Liver (tissue), 3 donors: ENCODE measurements at regions not wholly inside any gene's neighbourhood (a gene's known extent, or its start where the extent isn't known, plus 50 kb on each side); places are given as distances from the start of the nearest gene placed in this dataset.

Experiments used
- CTCF ChIP-seq: fragments of 150-350 bp; IDR thresholded peaks from 2 replicates; pipeline ENCODE4 v1.5.1; 2017; ENCODE audit warnings: improper control_type of control experiment, low read depth, low read length; ENCODE audit not compliant: missing input control
- FOXA1 ChIP-seq: IDR thresholded peaks from 2 replicates; pipeline ENCODE4 v1.6.1; 2016; ENCODE audit warnings: antibody characterized with exemption
- GABPA ChIP-seq, 2 donors: IDR thresholded peaks in 1 of 2; conservative IDR thresholded peaks in 1 of 2; 2 replicates each; pipeline ENCODE4 v1.6.1; 2016; ENCODE audit warnings: antibody characterized with exemption in 2 of 2, mild to moderate bottlenecking in 1 of 2, moderate library complexity in 1 of 2
- TAF1 ChIP-seq: conservative IDR thresholded peaks from 2 replicates; pipeline ENCODE4 v1.6.1; 2016; ENCODE audit warnings: antibody characterized with exemption, mild to moderate bottlenecking
- donor health status: healthy.
- donor health status: healthy.

GRCh38 chr13:111597618-111598017 is 277.2 kb downstream of the TEX29 start:
- TF ChIP-seq GABPA (IDR thresholded peaks at IDR 0.05 in 1 of 2, conservative IDR thresholded peaks at IDR 0.05 in 1 of 2) (no peak), CTCF (no peak), FOXA1 (no peak), TAF1 (no peak)
